ENCODE measurements at regions not wholly inside any gene's neighbourhood (a gene's known extent, or its start where the extent isn't known, plus 50 kb on each side); places are given as distances from the start of the nearest gene placed in this dataset.

GRCh38 chr13:85174291-85174690 is 624.9 kb downstream of the SLITRK6 start:
- TF ChIP-seq, protein P1, sequence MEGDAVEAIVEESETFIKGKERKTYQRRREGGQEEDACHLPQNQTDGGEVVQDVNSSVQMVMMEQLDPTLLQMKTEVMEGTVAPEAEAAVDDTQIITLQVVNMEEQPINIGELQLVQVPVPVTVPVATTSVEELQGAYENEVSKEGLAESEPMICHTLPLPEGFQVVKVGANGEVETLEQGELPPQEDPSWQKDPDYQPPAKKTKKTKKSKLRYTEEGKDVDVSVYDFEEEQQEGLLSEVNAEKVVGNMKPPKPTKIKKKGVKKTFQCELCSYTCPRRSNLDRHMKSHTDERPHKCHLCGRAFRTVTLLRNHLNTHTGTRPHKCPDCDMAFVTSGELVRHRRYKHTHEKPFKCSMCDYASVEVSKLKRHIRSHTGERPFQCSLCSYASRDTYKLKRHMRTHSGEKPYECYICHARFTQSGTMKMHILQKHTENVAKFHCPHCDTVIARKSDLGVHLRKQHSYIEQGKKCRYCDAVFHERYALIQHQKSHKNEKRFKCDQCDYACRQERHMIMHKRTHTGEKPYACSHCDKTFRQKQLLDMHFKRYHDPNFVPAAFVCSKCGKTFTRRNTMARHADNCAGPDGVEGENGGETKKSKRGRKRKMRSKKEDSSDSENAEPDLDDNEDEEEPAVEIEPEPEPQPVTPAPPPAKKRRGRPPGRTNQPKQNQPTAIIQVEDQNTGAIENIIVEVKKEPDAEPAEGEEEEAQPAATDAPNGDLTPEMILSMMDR (IDR thresholded peaks at IDR 0.05) = no peak
- no peak for TF ChIP-seq POLR2A (IDR thresholded peaks at IDR 0.05)
